ENCODE measurements at regions not wholly inside any gene's neighbourhood (a gene's known extent, or its start where the extent isn't known, plus 50 kb on each side); places are given as distances from the start of the nearest gene placed in this dataset.

DNA sequence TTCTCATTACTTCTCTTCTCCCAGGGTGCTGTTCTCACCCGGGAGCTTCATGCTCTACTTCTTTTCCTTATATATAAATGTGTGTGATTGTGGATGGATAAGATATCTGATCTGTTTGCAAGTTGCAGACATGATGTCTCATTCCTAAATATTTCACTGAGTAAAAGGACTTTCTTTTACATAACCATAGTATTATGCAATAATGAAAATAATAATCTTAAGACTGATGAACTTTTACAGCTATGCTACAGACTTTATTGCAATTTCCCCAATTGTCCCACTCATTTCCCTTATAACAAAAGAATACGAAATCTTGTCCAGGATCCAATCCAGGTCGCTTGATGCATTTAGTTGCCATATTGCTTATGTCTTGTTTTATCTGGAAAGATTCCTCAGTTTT, 284.5 kb upstream of the JAG1 start:
- H2BK20ac ChIP-seq (ENCODE audit: low read length), result no peak overlapping the region
- no peak overlapping the region for H2BK12ac ChIP-seq (ENCODE audit: low read depth, low read length)
- no peaks in the 10 kb centered on the region for H3K27me3 ChIP-seq (replicated peaks in 1 of 4; ENCODE audit: control insufficient read depth in 3 of 4, extremely low read depth in 1 of 4, insufficient read depth in 3 of 4, low read length in 3 of 4)
- no peak overlapping the region for H3K14ac ChIP-seq (ENCODE audit: insufficient read length)
- H3K79me2 ChIP-seq (ENCODE audit: control insufficient read depth in 1 of 2, insufficient read depth in 2 of 2, low read length in 2 of 2), result no peaks in the 10 kb centered on the region
- H4K8ac ChIP-seq (ENCODE audit: extremely low read depth, insufficient read depth, low read length), result no peak overlapping the region
- no peak overlapping the region for H3K56ac ChIP-seq (replicated peaks; ENCODE audit: insufficient read length, low read depth, low read length)
- no peak overlapping the region for H2AFZ ChIP-seq (ENCODE audit: low read length)
- H3K9me3 ChIP-seq (ENCODE audit: insufficient read depth in 2 of 2, low read depth in 1 of 2, low read length in 1 of 2), result no peaks in the 10 kb centered on the region
- POLR2A ChIA-PET (ENCODE audit: partially characterized antibody), result no interaction called here
- no peak overlapping the region for H2BK15ac ChIP-seq (ENCODE audit: low read length)
- WGBS, 2 experiments (ENCODE audit: extremely low coverage in 1 of 2, insufficient coverage in 1 of 2, insufficient read length in 1 of 2, insufficient replicate concordance in 2 of 2, low coverage in 1 of 2, low lambda C conversion rate in 2 of 2, missing lambda C conversion rate in 1 of 2), result 81% methylated on average over 3 of the region's 3 CpGs; no CpG with 5 or more reads in 1 of the 2 experiments
- no peak overlapping the region for H3K4me2 ChIP-seq (ENCODE audit: insufficient read depth in 1 of 2, low read depth in 2 of 2, low read length in 2 of 2)
- H3K36me3 ChIP-seq (ENCODE audit: control insufficient read depth in 2 of 4, insufficient read depth in 4 of 4, low read length in 3 of 4), result no peaks in the 10 kb centered on the region; a peak in 1 of 8 replicates
- H2AK5ac ChIP-seq (ENCODE audit: low read depth, low read length), result no peak overlapping the region
- DNase-seq (ENCODE audit: low read depth in 1 of 2, low spot score in 2 of 2) (no peak), FAIRE-seq (no peak)
- no peaks in the 10 kb centered on the region for H3K79me1 ChIP-seq (ENCODE audit: low read depth, low read length)
- no peak overlapping the region for H3K9ac ChIP-seq (replicated peaks in 1 of 4; ENCODE audit: extremely low read depth in 1 of 4, low read depth in 3 of 4, low read length in 3 of 4)
- H3K4me3 ChIP-seq (ENCODE audit: extremely low read depth in 1 of 4, insufficient read depth in 2 of 4, low read depth in 3 of 4, low read length in 4 of 4), result no peak overlapping the region
- H4K5ac ChIP-seq (ENCODE audit: insufficient read length, low read depth, low read length), result no peak overlapping the region
- H2BK5ac ChIP-seq (ENCODE audit: low read depth, low read length), result no peak overlapping the region
- no peak overlapping the region for H3K4ac ChIP-seq (replicated peaks; ENCODE audit: insufficient read length, low read depth, low read length)
- H4K91ac ChIP-seq (replicated peaks; ENCODE audit: insufficient read length, low read length), result no peak overlapping the region
- CTCF ChIA-PET (ENCODE audit: partially characterized antibody), result interaction anchor here (0.7 to 1.9 kb wide), 14 partner anchors 8 to 418 kb away, joined by 3 to 9 read pairs (median 3); no protein-coding TSS in a partner anchor
- no peaks in the 10 kb centered on the region for H4K20me1 ChIP-seq (replicated peaks in 1 of 2; ENCODE audit: control insufficient read depth in 1 of 2, insufficient read depth in 2 of 2, low read length in 2 of 2)
- no peaks in the 10 kb centered on the region for H3K4me1 ChIP-seq (replicated peaks in 1 of 4; ENCODE audit: control insufficient read depth in 3 of 4, insufficient read depth in 4 of 4, low read length in 3 of 4)
- H3K23me2 ChIP-seq (ENCODE audit: low read depth, low read length), result no peaks in the 10 kb centered on the region
- H3K18ac ChIP-seq (ENCODE audit: extremely low read depth, low read length), result no peak overlapping the region
- no peak overlapping the region for H2BK120ac ChIP-seq (replicated peaks; ENCODE audit: low read depth, low read length)
- no peak overlapping the region for H3K27ac ChIP-seq (ENCODE audit: low read depth, low read length)
- no peak overlapping the region for H3K23ac ChIP-seq (ENCODE audit: insufficient read length)
- TF ChIP-seq BCL11A (IDR thresholded peaks at IDR 0.05; ENCODE audit: low read depth in 2 of 2, low read length in 2 of 2) (no peak), KDM4A (IDR thresholded peaks at IDR 0.05; ENCODE audit: low read depth, low read length, severe bottlenecking) (no peak), HDAC2 (IDR thresholded peaks at IDR 0.05; ENCODE audit: borderline replicate concordance in 1 of 2, low read depth in 2 of 2, low read length in 2 of 2) (no peak), SIRT6 (IDR thresholded peaks at IDR 0.05; ENCODE audit: low read length) (no peak), RBBP5 (IDR thresholded peaks at IDR 0.05; ENCODE audit: borderline replicate concordance, low read depth, low read length) (no peak), SUZ12 (IDR thresholded peaks at IDR 0.05; ENCODE audit: low read length) (no peak), KDM1A (IDR thresholded peaks at IDR 0.05; ENCODE audit: borderline replicate concordance, low read length) (no peak), HDAC6 (IDR thresholded peaks at IDR 0.05; ENCODE audit: low read depth, low read length) (no peak), NANOG (IDR thresholded peaks at IDR 0.05; ENCODE audit: insufficient read depth, low read depth, low read length, poor library complexity, severe bottlenecking) (no peak), TBP (IDR thresholded peaks at IDR 0.05; ENCODE audit: low read depth, low read length) (no peak)
- TF ChIP-seq, protein P1, sequence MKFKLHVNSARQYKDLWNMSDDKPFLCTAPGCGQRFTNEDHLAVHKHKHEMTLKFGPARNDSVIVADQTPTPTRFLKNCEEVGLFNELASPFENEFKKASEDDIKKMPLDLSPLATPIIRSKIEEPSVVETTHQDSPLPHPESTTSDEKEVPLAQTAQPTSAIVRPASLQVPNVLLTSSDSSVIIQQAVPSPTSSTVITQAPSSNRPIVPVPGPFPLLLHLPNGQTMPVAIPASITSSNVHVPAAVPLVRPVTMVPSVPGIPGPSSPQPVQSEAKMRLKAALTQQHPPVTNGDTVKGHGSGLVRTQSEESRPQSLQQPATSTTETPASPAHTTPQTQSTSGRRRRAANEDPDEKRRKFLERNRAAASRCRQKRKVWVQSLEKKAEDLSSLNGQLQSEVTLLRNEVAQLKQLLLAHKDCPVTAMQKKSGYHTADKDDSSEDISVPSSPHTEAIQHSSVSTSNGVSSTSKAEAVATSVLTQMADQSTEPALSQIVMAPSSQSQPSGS (IDR thresholded peaks at IDR 0.05; ENCODE audit: low read length), result no peak
- TF ChIP-seq, protein P2, sequence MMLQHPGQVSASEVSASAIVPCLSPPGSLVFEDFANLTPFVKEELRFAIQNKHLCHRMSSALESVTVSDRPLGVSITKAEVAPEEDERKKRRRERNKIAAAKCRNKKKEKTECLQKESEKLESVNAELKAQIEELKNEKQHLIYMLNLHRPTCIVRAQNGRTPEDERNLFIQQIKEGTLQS (IDR thresholded peaks at IDR 0.05; ENCODE audit: insufficient read depth, low read depth, low read length), result no peak

All from H1 (cell line).